NCI-H146 (cell line): ENCODE measurements at regions not wholly inside any gene's neighbourhood (a gene's known extent, or its start where the extent isn't known, plus 50 kb on each side); places are given as distances from the start of the nearest gene placed in this dataset.
"Not testable (repeated sequence)": the region's sequence is repeated elsewhere in the genome, so short reads cannot be mapped to it uniquely, and the experiment has no call there.

Experiments used
- DNase-seq: peaks from one replicate; lab custom pipeline; 2025; lab: John Stamatoyannopoulos, UW

- no peak for DNase-seq
These were observed 148.6 kb upstream of the ZNF804A start for GRCh38 chr2:184449760-184450159.

GRCh38 chr2:184452907-184453306 is 145.4 kb upstream of the ZNF804A start:
- DNase-seq, result no peak

GRCh38 chr2:184455624-184456023 is 142.7 kb upstream of the ZNF804A start:
- no peak for DNase-seq

GRCh38 chr2:184456693-184457092 is 141.6 kb upstream of the ZNF804A start:
- DNase-seq, result not testable (repeated sequence)

- peak; percentile 47 for DNase-seq
These were observed 135.0 kb upstream of the ZNF804A start for GRCh38 chr2:184463102-184463865.

- DNase-seq, result no peak
These were observed 134.5 kb upstream of the ZNF804A start for GRCh38 chr2:184463866-184464248.

- no peak for DNase-seq
These were observed 129.5 kb upstream of the ZNF804A start for GRCh38 chr2:184468826-184469225.

GRCh38 chr2:184472481-184472880 is 125.8 kb upstream of the ZNF804A start:
- DNase-seq, result no peak

GRCh38 chr2:184481865-184482264 is 116.5 kb upstream of the ZNF804A start:
- no peak for DNase-seq

GRCh38 chr2:184498936-184499335 is 99.4 kb upstream of the ZNF804A start:
- DNase-seq, result no peak

GRCh38 chr2:184504252-184504651 is 94.1 kb upstream of the ZNF804A start:
- DNase-seq, result no peak

GRCh38 chr2:184507254-184507653 is 91.1 kb upstream of the ZNF804A start:
- no peak for DNase-seq

- DNase-seq, result no peak
These were observed 80.9 kb upstream of the ZNF804A start for GRCh38 chr2:184517402-184517801.

GRCh38 chr2:184520441-184520840 is 77.9 kb upstream of the ZNF804A start:
- no peak for DNase-seq

- DNase-seq, result no peak
These were observed 74.6 kb upstream of the ZNF804A start for GRCh38 chr2:184523732-184524131.

GRCh38 chr2:184524551-184525382 is 73.6 kb upstream of the ZNF804A start:
- DNase-seq, result no peak

GRCh38 chr2:184527058-184527457 is 71.3 kb upstream of the ZNF804A start:
- DNase-seq, result no peak

- DNase-seq, result no peak
These were observed 70.2 kb upstream of the ZNF804A start for GRCh38 chr2:184528119-184528518.

GRCh38 chr2:184530239-184530638 is 68.1 kb upstream of the ZNF804A start:
- DNase-seq, result no peak

- DNase-seq, result no peak
These were observed 67.4 kb upstream of the ZNF804A start for GRCh38 chr2:184530959-184531358.

- DNase-seq, result no peak
These were observed 65.8 kb upstream of the ZNF804A start for GRCh38 chr2:184532551-184532950.

GRCh38 chr2:184534986-184535385 is 63.3 kb upstream of the ZNF804A start:
- DNase-seq, result no peak

GRCh38 chr2:184540246-184540789 is 58.0 kb upstream of the ZNF804A start:
- no peak for DNase-seq
